MM.1S (cell line): ENCODE measurements at regions not wholly inside any gene's neighbourhood (a gene's known extent, or its start where the extent isn't known, plus 50 kb on each side); places are given as distances from the start of the nearest gene placed in this dataset.

Experiments
- DNase-seq: peaks from one replicate; pipeline ENCODE4 v3.0.0-alpha.2; 2015
- H2AFZ ChIP-seq: fragments of 300-600 bp; sonication (generic); 2 replicates; pipeline ENCODE4 v1.6.0; 2016; ENCODE audit warnings: antibody characterized with exemption, low read length
- H3F3A ChIP-seq: fragments of 300-600 bp; sonication (generic); 2 replicates; pipeline ENCODE4 v1.6.1; 2016; ENCODE audit warnings: mild to moderate bottlenecking, antibody characterized with exemption, low read length, moderate library complexity, mixed read lengths; ENCODE audit not compliant: insufficient read depth
- H3K27ac ChIP-seq: fragments of 300-600 bp; sonication (generic); 2 replicates; pipeline ENCODE4 v1.5.1; 2016; ENCODE audit warnings: mild to moderate bottlenecking, low read length
- H3K27me3 ChIP-seq: fragments of 300-600 bp; sonication (generic); replicated peaks from 2 replicates; pipeline ENCODE4 v1.6.0; 2016; ENCODE audit warnings: low read length; ENCODE audit not compliant: insufficient read depth
- H3K36me3 ChIP-seq: fragments of 300-600 bp; sonication (generic); replicated peaks from 2 replicates; pipeline ENCODE4 v1.6.1; 2016; ENCODE audit warnings: mild to moderate bottlenecking, low read length, mixed read lengths; ENCODE audit not compliant: insufficient read depth
- H3K4me1 ChIP-seq: fragments of 300-600 bp; sonication (generic); 2 replicates; pipeline ENCODE4 v1.6.1; 2016; ENCODE audit warnings: low read length, mixed read lengths
- H3K4me2 ChIP-seq: fragments of 300-600 bp; sonication (generic); 2 replicates; pipeline ENCODE4 v1.6.0; 2016; ENCODE audit warnings: low read depth, low read length
- H3K4me3 ChIP-seq: fragments of 300-600 bp; sonication (generic); 2 replicates; pipeline ENCODE4 v1.5.1; 2016; ENCODE audit warnings: low read length, mixed read lengths
- H3K79me2 ChIP-seq: fragments of 300-600 bp; sonication (generic); 2 replicates; pipeline ENCODE4 v1.6.1; 2016; ENCODE audit warnings: mixed run types, low read length, mixed read lengths
- H3K9ac ChIP-seq: fragments of 300-600 bp; sonication (generic); 2 replicates; pipeline ENCODE4 v1.6.1; 2016; ENCODE audit warnings: low read length, mixed read lengths
- H3K9me2 ChIP-seq: fragments of 300-600 bp; sonication (generic); replicated peaks from 2 replicates; pipeline ENCODE4 v1.6.1; 2016; ENCODE audit warnings: mild to moderate bottlenecking, low read length, mixed read lengths; ENCODE audit not compliant: insufficient read depth
- H3K9me3 ChIP-seq: fragments of 300-600 bp; sonication (generic); replicated peaks from 2 replicates; pipeline ENCODE4 v1.6.1; 2016; ENCODE audit warnings: mild to moderate bottlenecking, low read length, mixed read lengths; ENCODE audit not compliant: insufficient read depth
- H4K20me1 ChIP-seq: fragments of 300-600 bp; sonication (generic); 2 replicates; pipeline ENCODE4 v1.6.1; 2016; ENCODE audit warnings: mild to moderate bottlenecking, low read length, moderate library complexity, mixed read lengths; ENCODE audit not compliant: insufficient read depth
- EZH2 ChIP-seq: fragments of 300-600 bp; sonication (generic); optimal IDR thresholded peaks from 2 replicates; pipeline ENCODE3; 2017; ENCODE audit warnings: low read depth, mild to moderate bottlenecking, antibody characterized with exemption, low read length, mixed read lengths
- EZH2phosphoT487 ChIP-seq: fragments of 300-600 bp; sonication (generic); IDR thresholded peaks from 2 replicates; pipeline ENCODE4 v1.6.1; 2018; ENCODE audit warnings: antibody characterized with exemption, low read length
- TF ChIP-seq, protein P1 (sequence below): fragments of 300-600 bp; sonication (generic); IDR thresholded peaks from 2 replicates; pipeline ENCODE4 v1.5.1; 2016; ENCODE audit warnings: antibody characterized with exemption, low read length, mixed read lengths

- no peak overlapping the region for H3K4me3 ChIP-seq
- no peak overlapping the region for H3K27ac ChIP-seq
- H2AFZ ChIP-seq, result no peak overlapping the region
- H3K36me3 ChIP-seq, result no peaks in the 10 kb centered on the region
- DNase-seq, result no peak
- H4K20me1 ChIP-seq, result no peaks in the 10 kb centered on the region
- no peaks in the 10 kb centered on the region for H3K9me2 ChIP-seq
- H3K4me2 ChIP-seq, result no peak overlapping the region
- TF ChIP-seq EZH2phosphoT487 (no peak), EZH2 (no peak)
- TF ChIP-seq, protein P1, sequence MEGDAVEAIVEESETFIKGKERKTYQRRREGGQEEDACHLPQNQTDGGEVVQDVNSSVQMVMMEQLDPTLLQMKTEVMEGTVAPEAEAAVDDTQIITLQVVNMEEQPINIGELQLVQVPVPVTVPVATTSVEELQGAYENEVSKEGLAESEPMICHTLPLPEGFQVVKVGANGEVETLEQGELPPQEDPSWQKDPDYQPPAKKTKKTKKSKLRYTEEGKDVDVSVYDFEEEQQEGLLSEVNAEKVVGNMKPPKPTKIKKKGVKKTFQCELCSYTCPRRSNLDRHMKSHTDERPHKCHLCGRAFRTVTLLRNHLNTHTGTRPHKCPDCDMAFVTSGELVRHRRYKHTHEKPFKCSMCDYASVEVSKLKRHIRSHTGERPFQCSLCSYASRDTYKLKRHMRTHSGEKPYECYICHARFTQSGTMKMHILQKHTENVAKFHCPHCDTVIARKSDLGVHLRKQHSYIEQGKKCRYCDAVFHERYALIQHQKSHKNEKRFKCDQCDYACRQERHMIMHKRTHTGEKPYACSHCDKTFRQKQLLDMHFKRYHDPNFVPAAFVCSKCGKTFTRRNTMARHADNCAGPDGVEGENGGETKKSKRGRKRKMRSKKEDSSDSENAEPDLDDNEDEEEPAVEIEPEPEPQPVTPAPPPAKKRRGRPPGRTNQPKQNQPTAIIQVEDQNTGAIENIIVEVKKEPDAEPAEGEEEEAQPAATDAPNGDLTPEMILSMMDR, result no peak
- no peak overlapping the region for H3K9ac ChIP-seq
- no peaks in the 10 kb centered on the region for H3K9me3 ChIP-seq
- no peaks in the 10 kb centered on the region for H3F3A ChIP-seq
- no peaks in the 10 kb centered on the region for H3K4me1 ChIP-seq
- no peaks in the 10 kb centered on the region for H3K27me3 ChIP-seq
- H3K79me2 ChIP-seq, result no peaks in the 10 kb centered on the region
Observed at GRCh38 chr13:53778937-53779336, 750.3 kb downstream of the OLFM4 start.

GRCh38 chr13:53781941-53782340 is 753.3 kb downstream of the OLFM4 start:
- TF ChIP-seq, protein P1, result no peak
- TF ChIP-seq EZH2, result no peak
- no peak for TF ChIP-seq EZH2phosphoT487
- H4K20me1 ChIP-seq, result no peaks in the 10 kb centered on the region
- H3K9me2 ChIP-seq, result no peaks in the 10 kb centered on the region
- no peak overlapping the region for H3K9ac ChIP-seq
- no peak for DNase-seq
- no peak overlapping the region for H3K4me2 ChIP-seq
- no peaks in the 10 kb centered on the region for H3K79me2 ChIP-seq
- no peaks in the 10 kb centered on the region for H3F3A ChIP-seq
- no peaks in the 10 kb centered on the region for H3K4me1 ChIP-seq
- no peak overlapping the region for H3K4me3 ChIP-seq
- no peak overlapping the region for H3K27ac ChIP-seq
- H2AFZ ChIP-seq, result no peak overlapping the region
- no peaks in the 10 kb centered on the region for H3K27me3 ChIP-seq
- H3K36me3 ChIP-seq, result no peaks in the 10 kb centered on the region
- no peaks in the 10 kb centered on the region for H3K9me3 ChIP-seq

DNA sequence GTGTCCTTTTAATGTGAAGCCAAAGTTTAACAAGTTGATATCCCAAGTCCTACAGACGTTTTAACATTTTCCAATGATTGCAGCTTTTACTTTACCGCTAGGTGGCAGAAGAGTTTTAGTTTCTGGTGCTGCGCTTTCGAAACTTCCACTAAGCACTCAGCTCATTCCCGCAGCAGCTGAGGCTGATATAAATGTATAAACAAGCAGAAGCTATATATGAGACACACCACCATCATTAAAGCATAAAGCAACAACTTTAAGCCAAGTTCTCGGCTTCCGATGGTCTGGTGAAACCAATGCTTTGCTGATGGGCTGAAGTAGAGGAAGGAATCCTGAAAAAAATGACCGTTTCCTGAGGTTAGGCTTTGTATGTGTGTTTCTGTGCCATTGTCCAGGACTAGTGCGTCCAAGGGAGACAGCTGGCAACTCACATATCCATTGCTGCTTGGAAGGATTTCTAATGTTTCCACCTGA is 753.9 kb downstream of the OLFM4 start:
- no peaks in the 10 kb centered on the region for H3F3A ChIP-seq
- TF ChIP-seq EZH2, result no peak
- no peak for TF ChIP-seq EZH2phosphoT487
- TF ChIP-seq, protein P1, result peak; percentile 53; the same call in 1 of the 2 replicates
- H3K9me2 ChIP-seq, result no peaks in the 10 kb centered on the region
- no peaks in the 10 kb centered on the region for H3K79me2 ChIP-seq
- no peak overlapping the region for H3K27ac ChIP-seq
- H3K27me3 ChIP-seq, result no peaks in the 10 kb centered on the region
- H4K20me1 ChIP-seq, result no peaks in the 10 kb centered on the region
- no peaks in the 10 kb centered on the region for H3K9me3 ChIP-seq
- peak; percentile 66 for DNase-seq
- no peaks in the 10 kb centered on the region for H3K36me3 ChIP-seq
- H3K4me1 ChIP-seq, result no peaks in the 10 kb centered on the region
- 0 out of 2 replicates have a peak overlapping the region, but pooled peaks have one; percentile 0 for H3K4me2 ChIP-seq
- H3K9ac ChIP-seq, result no peak overlapping the region
- H3K4me3 ChIP-seq, result no peak overlapping the region
- H2AFZ ChIP-seq, result 0 out of 2 replicates have a peak overlapping the region, but pooled peaks have one; percentile 14
